GM21786 (cell line): ENCODE measurements at regions not wholly inside any gene's neighbourhood (a gene's known extent, or its start where the extent isn't known, plus 50 kb on each side); places are given as distances from the start of the nearest gene placed in this dataset.

Experiments
- ATAC-seq: cut with Tn5 transposase; IDR thresholded peaks from one replicate; pipeline ENCODE4 v1.9.1; 2021; ENCODE audit not compliant: unreplicated experiment

- no peak for ATAC-seq
These were observed 995.8 kb upstream of the ACO1 start for GRCh38 chr9:31388660-31389059.

GRCh38 chr9:31389075-31389474, 995.4 kb upstream of the ACO1 start:
- ATAC-seq, result peak; percentile 37

GRCh38 chr9:31390403-31391025, 993.9 kb upstream of the ACO1 start:
- peak; percentile 48 for ATAC-seq

- no peak for ATAC-seq
These were observed 991.2 kb upstream of the ACO1 start for GRCh38 chr9:31393240-31393639.

GRCh38 chr9:31394015-31394473, 990.4 kb upstream of the ACO1 start:
- ATAC-seq, result peak; percentile 54

GRCh38 chr9:31412081-31412480, 972.4 kb upstream of the ACO1 start:
- no peak for ATAC-seq

- no peak for ATAC-seq
These were observed 969.3 kb upstream of the ACO1 start for GRCh38 chr9:31415164-31415563.

- ATAC-seq, result no peak
These were observed 966.0 kb upstream of the ACO1 start for GRCh38 chr9:31418419-31418818.

GRCh38 chr9:31443630-31444457, 940.6 kb upstream of the ACO1 start:
- peak; percentile 64 for ATAC-seq

GRCh38 chr9:31445357-31445756, 939.1 kb upstream of the ACO1 start:
- ATAC-seq, result no peak

- ATAC-seq, result peak; percentile 78
These were observed 938.5 kb upstream of the ACO1 start for GRCh38 chr9:31445960-31446359.

GRCh38 chr9:31467075-31467474, 917.4 kb upstream of the ACO1 start:
- ATAC-seq, result no peak

- no peak for ATAC-seq
These were observed 914.4 kb upstream of the ACO1 start for GRCh38 chr9:31470051-31470450.

- ATAC-seq, result no peak
These were observed 913.4 kb upstream of the ACO1 start for GRCh38 chr9:31471010-31471409.

- no peak for ATAC-seq
These were observed 897.8 kb upstream of the ACO1 start for GRCh38 chr9:31486630-31487029.

GRCh38 chr9:31490551-31491106, 893.8 kb upstream of the ACO1 start:
- ATAC-seq, result no peak

GRCh38 chr9:31492229-31492628, 892.2 kb upstream of the ACO1 start:
- no peak for ATAC-seq

- no peak for ATAC-seq
These were observed 884.0 kb upstream of the ACO1 start for GRCh38 chr9:31500422-31500821.

GRCh38 chr9:31519011-31519410, 865.4 kb upstream of the ACO1 start:
- peak; percentile 69 for ATAC-seq

GRCh38 chr9:31519424-31519823, 865.0 kb upstream of the ACO1 start:
- ATAC-seq, result no peak

- no peak for ATAC-seq
These were observed 864.6 kb upstream of the ACO1 start for GRCh38 chr9:31519826-31520225.
